ENCODE measurements at regions not wholly inside any gene's neighbourhood (a gene's known extent, or its start where the extent isn't known, plus 50 kb on each side); places are given as distances from the start of the nearest gene placed in this dataset.

DNA sequence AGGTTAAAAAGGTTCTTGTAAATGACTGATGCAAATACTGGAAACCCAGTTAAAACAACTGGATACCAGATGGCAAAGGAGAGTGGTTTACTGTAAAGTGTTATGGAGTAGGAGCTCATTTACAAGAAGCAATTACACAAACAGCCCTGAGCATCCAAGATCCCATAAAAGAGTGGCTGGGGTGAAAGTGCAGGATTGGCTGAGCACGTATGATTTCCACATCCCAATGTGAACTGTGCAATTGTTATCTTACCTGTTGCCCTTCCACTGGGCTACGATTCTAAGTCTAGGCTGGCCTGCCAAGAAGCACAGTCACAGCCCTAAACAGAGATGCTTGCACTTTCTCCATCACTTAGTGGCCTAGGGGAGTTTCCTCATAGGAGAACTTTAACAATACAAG is 277.6 kb upstream of the RUNX1 start:
- no peak for DNase-seq

DNA sequence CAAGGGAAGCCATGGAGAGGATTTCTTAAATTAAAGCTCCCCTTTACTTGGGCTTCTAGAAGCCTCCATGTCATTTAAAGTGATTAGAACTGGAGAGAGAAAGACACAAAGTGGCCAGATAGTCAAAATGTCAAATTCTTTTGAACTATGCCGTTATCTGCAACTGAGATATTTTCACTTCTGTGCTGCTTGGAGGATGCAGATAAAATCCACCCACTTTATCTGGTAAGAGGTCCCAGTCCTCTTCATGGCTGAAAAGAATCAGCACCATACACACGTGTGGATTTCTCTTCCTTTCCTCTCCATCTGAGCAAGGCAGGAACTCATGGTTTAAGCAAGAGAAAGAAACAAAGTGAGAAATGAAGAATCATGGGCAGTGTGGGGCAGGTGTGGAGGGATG is 276.9 kb upstream of the RUNX1 start:
- DNase-seq = no peak

- no peak for DNase-seq
Observed at GRCh38 chr21:35324372-35325220, 275.5 kb upstream of the RUNX1 start.

- no peak for DNase-seq
Observed at GRCh38 chr21:35323947-35324346, 274.8 kb upstream of the RUNX1 start.

DNA sequence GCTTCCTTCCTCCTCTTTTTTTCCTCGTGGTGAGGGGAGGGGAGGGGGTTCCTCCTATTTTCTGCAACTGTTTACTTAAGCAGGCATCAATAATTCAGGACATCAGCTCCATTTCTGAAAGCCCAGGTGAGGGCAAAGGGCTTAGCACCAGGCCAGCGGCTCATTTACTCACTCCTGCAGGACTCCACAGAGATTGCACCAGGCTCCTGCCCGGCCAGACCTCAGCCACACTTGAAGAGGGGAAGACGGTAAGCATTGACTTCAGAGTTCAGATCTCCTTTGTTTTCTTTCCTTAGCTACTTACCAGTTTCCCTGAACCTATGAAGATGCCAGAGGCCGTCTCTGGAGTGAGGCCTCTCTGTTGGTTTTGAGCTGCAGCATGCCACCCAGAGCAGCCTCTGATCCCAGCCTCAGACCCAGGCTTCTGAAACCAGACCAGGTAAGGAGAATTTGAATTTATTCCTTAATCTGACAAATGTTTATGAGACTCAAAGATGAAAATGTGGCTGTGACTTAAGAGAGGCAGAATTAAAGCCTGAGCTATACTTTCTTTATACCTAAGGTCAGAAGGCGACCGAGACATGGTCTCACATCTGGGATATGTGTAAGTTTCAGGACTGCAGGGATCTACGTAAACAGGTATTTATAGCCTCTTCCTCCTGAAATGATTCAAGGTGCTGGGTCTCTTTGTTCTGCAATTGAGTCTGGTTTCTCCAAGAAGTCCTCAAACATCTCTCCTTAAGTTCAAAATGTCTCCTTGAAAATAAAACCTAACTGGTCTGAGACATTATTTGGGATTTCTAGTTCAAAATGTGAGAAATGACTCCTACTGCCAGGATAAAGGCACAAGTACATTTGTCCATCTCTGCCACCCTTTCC is 272.5 kb upstream of the RUNX1 start:
- DNase-seq = no peak

DNA sequence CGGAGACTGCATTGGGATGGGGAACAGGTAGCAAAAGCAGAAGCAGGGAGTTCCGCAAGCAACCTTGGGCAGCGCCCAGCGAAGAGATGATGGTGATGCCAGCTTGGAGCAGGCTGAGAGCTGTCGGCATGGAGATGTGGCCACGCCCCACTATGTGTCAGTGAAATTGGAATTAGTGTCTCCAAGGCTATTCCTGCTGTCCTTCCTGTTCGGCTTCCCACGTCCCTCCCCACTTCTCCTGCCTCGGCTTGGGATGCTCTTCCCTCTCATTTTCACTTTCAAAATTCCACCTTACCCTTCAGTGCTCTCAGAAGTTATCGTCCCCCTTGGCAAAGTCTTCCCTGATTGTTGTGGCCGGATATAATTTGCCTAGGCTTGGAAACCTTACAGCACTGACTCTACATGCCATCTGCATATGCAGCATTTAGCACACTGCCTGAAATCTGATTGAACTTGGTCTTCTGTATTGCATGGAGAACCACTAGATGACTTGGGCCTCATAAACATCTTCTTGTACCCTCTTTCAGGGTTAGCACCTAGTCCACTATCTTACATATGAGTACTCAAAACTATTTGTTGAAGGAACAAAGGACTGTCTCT is 270.7 kb upstream of the RUNX1 start:
- no peak for DNase-seq

DNA sequence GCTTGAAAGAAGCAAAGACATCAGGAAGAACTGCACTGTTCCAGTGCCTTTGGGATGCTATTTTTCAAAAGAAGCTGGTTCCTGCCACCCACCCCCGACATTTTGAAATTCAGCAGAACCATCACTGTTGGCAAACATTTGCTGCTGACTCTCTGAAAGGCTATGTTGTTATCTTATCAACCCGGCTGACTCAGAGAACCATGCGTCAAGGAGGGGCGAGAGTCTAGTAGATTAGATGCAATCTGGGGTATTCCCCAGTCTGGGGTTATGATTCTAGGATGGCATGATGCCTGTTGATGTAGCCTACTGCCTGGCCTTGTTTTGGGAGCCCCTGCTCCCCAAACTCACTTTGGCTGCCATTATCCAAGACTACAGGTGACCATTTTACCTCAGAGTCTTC is 267.8 kb upstream of the RUNX1 start:
- DNase-seq = no peak

DNA sequence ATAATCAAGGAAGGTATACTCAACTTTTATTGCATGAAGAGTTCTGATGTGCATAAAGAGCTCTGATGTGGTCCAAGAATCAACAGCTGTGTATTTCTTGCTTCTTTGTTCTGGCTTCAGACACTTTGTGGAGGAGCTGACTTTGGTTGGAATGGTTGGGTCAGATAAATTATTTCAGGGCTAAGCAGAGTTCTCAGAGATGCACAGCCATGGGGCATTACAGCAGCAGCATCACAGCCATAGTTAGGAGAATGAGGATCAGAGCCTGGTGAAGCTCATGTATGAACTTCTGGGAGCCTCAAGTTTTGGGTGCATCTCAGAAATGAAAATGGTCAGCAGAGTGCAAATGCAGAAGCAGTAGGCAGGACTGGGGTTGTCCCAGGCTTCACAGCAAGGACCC is 267.4 kb upstream of the RUNX1 start:
- DNase-seq = no peak

DNA sequence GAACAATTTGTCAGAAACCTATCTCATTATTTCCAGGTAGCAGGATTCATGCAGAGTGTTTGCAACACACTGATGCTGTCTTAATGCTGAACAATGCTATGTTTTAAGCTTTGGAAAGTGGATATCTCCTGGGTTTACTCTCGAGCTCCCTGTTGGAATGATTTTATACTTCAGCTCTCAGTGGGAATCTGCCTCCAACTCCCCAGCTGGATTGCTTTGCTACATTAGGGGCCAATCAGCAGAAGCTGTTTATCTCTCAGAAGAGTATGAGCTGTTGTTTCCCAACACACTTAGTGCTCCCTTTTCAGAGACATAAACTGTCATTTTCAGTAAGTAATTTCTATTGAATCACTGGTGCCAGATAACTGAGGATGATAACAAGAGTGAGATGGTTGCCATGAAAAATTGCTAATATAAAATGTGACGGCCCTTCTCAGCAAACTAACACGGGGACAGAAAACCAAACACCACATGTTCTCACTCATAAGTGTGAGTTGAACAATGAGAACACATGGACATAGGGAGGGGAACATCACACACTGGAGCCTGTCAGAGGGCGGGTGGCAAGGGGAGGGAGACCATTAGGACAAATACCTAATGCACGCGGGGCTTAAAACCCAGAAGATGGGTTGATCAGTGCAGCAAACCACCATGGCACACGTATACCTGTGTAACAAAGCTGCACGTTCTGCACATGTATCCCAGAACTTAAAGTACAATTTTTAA is 265.9 kb upstream of the RUNX1 start:
- no peak for DNase-seq

- peak; percentile 4 for DNase-seq
Observed at GRCh38 chr21:35311985-35312384, 262.9 kb upstream of the RUNX1 start.

DNA sequence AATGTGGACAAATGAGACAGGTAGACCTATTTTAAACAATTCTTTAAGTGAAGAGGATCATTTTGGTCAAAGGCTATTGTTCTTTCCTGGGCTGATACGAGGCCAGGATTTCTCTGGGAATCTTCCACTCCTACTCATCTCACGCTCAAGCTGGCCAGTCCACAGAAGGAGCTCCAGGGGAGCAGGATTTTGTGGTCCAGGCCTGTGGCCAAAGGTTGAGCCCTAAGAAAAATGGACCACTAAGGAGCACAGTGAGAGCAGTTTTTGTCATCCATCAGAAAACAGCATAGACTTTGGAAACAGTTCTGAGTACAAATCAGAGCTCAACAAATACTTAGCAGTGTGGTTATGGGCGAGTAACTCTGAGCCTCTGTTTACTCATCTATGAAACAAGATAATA is 260.2 kb upstream of the RUNX1 start:
- no peak for DNase-seq

- no peak for DNase-seq
Observed at GRCh38 chr21:35303085-35303484, 254.0 kb upstream of the RUNX1 start.

DNA sequence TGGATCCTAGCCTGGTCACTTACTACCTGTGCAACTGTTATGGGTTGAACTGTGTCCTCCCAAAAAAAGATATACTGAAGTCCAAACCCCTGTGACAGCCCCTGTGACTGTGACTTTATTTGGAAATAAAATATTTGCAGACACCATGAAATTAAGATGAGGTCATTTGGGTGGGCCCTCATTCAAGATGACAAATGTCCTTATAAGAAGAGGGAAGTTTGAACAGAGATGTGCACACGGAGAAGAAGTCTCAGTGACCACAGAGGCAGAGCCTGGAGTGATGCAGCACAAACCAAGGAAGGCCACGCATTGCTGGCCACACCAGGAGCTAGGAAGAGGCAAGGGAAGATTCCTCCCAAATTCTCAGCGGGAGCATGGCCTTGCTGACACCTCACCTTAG is 249.7 kb upstream of the RUNX1 start:
- DNase-seq = no peak

DNA sequence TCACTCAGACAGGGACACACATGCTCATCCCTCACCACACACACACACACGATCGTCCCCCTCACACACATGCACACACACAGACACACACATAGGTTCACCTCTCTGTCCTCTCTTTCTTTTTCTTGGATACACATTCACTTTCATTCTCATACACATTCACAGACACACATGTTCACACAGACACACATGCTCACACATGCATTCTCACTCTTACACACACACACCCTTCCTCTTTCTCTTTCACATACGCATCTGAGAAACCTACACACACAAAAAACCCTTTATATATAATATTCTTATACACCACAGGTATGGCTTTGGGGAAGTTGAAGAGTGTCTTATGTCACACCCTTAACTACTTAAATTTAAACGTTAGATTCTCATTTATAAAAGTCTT is 248.6 kb upstream of the RUNX1 start:
- DNase-seq = no peak

DNA sequence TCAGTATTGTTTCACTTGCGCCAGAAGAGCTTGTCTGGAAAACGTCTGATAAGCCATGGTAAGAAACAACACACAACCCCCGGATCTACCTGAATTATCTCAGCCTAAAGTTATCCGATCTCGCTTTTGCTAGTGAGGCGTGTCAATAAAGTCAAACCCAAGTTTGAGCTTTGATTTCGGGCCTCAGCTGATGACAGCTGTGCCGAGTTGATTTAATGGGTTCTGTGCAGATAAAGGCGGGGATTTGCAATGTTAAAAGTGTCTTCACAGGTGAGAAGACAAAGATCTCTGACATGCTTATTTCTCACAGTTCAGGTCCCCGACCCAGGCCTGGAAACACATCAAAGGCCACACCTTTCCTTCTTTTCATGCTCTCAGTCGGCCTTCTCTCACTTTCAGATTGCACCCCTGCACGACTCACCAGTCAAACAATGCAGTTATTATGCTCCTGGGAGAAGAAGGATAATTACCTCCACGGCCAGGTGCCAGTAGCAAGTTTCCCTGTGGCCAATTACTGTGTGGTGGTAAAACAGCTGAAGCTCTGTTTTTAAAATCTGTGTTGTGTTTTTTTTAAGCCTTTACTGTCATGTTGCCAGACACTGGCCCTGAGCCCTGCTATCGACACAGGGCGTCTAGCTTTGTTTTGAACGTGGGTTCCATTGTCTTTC is 245.3 kb upstream of the RUNX1 start:
- DNase-seq = no peak

DNA sequence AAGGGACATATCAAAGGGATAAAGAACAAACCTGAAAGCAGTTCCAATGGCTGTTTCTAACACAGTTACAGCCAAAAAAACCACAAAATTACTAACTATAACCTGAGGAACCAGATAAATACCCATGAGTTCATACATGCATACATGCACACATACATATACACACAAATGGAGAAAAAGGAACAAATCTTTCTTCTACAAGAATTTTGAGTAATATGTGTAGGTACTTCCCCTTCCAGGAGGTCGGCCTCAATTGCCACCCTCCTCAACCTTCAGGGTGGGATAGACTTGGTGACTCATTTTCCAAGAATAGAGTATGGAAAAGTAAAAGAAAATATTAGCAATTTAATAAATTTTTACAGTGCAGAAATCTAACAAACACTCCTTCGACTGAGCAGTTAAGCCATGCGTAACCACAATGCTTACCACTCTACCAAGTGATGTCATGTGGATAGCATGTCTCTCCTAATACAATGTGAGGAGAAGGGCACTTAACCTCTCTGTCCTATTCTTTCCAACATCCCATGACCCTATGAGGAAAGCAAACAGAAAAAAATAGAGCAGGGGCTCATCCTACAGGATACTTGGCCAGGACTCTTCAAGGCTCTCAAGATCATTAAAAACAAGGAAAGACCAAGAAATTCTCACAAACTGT is 243.0 kb upstream of the RUNX1 start:
- DNase-seq = no peak

DNA sequence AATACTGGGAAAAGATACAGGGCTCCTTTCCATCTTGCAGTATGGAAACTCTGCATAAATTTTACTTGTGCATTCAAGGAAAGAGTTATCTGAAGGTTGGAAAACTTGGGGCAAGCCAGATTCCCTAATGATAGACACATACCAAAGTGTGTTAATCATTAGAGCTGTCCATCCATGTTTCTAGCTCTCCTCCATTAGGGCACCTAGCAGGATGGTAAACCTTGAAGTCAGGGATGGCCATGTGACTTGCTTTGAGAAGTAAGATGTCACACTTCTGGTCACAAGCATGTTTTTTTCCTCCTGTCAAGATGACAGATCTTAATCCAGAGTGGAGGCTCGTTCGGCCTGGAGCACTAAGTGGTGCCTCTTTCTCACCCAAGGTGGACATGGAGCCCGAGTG is 241.9 kb upstream of the RUNX1 start:
- DNase-seq = no peak

DNA sequence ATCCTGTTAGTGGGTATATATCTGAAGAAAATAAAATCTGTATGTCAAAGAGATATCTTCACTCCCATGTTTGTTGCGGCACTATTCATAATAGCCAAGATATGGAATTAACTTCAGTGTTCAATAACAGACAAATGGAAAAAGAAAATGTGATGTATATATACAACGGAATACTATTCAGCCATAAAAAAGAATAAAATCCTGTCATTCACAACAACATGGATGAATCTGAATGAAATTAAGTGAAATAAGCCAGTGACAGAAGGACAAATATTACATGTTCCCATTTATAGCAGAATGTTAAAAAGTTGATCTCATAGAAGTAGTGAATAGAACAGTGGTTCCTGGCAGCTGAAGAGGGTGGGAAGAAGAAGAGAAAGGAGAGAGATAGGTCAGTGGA is 239.1 kb upstream of the RUNX1 start:
- DNase-seq = no peak

GRCh38 chr21:35284199-35284598 is 235.1 kb upstream of the RUNX1 start:
- DNase-seq = no peak

DNA sequence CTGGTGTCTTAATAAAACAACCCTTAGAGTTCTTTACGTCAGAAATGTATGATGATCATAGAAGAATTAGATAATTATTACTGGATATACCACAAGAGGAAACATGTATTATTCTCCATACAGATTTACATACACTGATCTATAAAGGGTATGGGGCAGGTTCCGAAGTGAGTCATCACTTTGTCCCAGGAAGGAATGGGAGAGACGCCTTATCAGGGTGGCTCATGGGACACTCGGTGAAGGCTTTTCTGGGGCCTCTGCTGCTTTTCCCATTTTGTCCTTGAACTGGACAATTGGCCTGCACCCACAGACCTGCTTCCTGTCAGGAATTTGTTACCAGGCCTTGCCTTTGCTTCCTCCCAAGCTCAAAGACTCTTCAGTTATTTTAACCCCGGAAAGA is 233.8 kb upstream of the RUNX1 start:
- DNase-seq = no peak

- DNase-seq = no peak
Observed at GRCh38 chr21:35281956-35282355, 232.9 kb upstream of the RUNX1 start.

DNA sequence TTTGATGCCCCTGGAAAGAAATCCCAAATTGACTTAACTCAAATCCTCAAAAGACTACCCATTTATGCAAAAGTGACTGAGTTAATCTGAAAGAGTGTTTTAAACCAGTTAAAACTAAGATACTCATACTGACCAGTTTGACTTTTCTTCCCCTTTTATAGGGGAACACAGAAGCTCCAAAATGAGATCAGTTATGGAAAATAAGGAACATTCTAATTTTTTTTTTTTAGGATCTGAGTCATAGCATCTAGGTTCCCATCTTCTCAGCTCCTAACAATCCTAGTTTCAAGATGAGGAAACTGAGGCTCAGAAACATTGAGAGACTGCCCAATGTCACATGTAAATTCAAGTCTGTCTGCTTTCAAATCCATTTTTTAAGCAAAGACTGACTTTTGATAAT is 231.1 kb upstream of the RUNX1 start:
- DNase-seq = no peak
